Smooth muscle cell (in vitro differentiated cells): ENCODE measurements at regions not wholly inside any gene's neighbourhood (a gene's known extent, or its start where the extent isn't known, plus 50 kb on each side); places are given as distances from the start of the nearest gene placed in this dataset.

Experiments used
- DNase-seq: peaks from one replicate; lab custom pipeline; 2025; ENCODE audit not compliant: unreplicated experiment; lab: John Stamatoyannopoulos, UW
- H2AFZ ChIP-seq: fragments of 200-600 bp; sonication (generic); 2 replicates; pipeline ENCODE4 v1.6.0; 2016; ENCODE audit warnings: antibody characterized with exemption, low read depth, mild to moderate bottlenecking
- H3F3A ChIP-seq: fragments of 200-600 bp; sonication (generic); 2 replicates; pipeline ENCODE4 v1.6.0; 2017; ENCODE audit warnings: antibody characterized with exemption, low read depth
- H3K27ac ChIP-seq: fragments of 200-600 bp; sonication (generic); 2 replicates; pipeline ENCODE4 v1.5.1; 2016; ENCODE audit warnings: low read depth, mild to moderate bottlenecking
- H3K27me3 ChIP-seq: fragments of 200-600 bp; sonication (generic); 2 replicates; pipeline ENCODE4 v1.6.1; 2016; ENCODE audit warnings: low read depth, mild to moderate bottlenecking
- H3K36me3 ChIP-seq: fragments of 200-600 bp; sonication (generic); 2 replicates; pipeline ENCODE4 v1.5.1; 2016; ENCODE audit warnings: low read depth
- H3K4me1 ChIP-seq: fragments of 200-600 bp; sonication (generic); 2 replicates; pipeline ENCODE4 v1.5.1; 2016; ENCODE audit warnings: low read depth
- H3K4me2 ChIP-seq: fragments of 200-600 bp; sonication (generic); 2 replicates; pipeline ENCODE4 v1.6.0; 2016; ENCODE audit warnings: mild to moderate bottlenecking
- H3K4me3 ChIP-seq: fragments of 200-600 bp; sonication (generic); 2 replicates; pipeline ENCODE4 v1.5.1; 2016; ENCODE audit warnings: mild to moderate bottlenecking
- H3K79me2 ChIP-seq: fragments of 200-600 bp; sonication (generic); 2 replicates; pipeline ENCODE4 v1.6.0; 2016; ENCODE audit warnings: low read depth, mild to moderate bottlenecking
- H3K9ac ChIP-seq: fragments of 200-600 bp; sonication (generic); 2 replicates; pipeline ENCODE4 v1.6.0; 2016; ENCODE audit warnings: low read depth
- H3K9me3 ChIP-seq: fragments of 200-600 bp; sonication (generic); replicated peaks from 2 replicates; pipeline ENCODE4 v1.5.1; 2016; ENCODE audit warnings: low read depth
- H4K20me1 ChIP-seq: fragments of 200-600 bp; sonication (generic); 2 replicates; pipeline ENCODE4 v1.6.0; 2016; ENCODE audit warnings: low read depth
- WGBS: methylation state at CpG from one replicate; pipeline ENCODE4 v1.1.7; 2016; ENCODE audit warnings: low lambda C conversion rate; 5-methylcytosine and 5-hydroxymethylcytosine counted together
- TF ChIP-seq, protein P1 (sequence below): fragments of 200-600 bp; sonication (generic); IDR thresholded peaks from 2 replicates; pipeline ENCODE4 v1.5.1; 2017; ENCODE audit warnings: borderline replicate concordance, mild to moderate bottlenecking, antibody characterized with exemption; ENCODE audit not compliant: insufficient read depth, poor library complexity, severe bottlenecking

DNA sequence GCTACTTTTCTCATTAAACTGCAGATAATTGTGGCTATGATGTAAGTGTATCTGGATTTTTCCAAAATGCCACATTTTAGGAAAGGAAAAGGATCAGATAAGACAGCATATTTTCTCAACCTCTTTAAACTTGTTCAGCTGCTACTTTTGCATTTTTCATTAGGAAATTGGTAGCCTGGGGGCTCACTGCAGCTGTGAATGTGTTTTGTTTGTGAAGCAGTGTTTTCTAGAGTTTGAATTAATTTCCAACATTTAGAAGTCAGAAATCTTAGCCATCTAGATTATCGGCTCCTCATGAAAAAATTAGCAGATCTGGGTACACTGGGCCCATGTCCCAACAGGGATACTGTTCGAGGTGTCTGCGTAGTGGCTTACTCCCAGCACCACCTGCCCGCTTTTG lies 56.3 kb upstream of the ZDBF2 start:
- no peak overlapping the region for H3K27ac ChIP-seq
- H3F3A ChIP-seq = no peaks in the 10 kb centered on the region
- no peaks in the 10 kb centered on the region for H3K79me2 ChIP-seq
- no peaks in the 10 kb centered on the region for H3K36me3 ChIP-seq
- H3K27me3 ChIP-seq = no peaks in the 10 kb centered on the region
- peak overlapping the region; percentile 9 for H3K4me2 ChIP-seq
- 87% methylated on average over 4 of the region's 4 CpGs for WGBS
- H2AFZ ChIP-seq = no peak overlapping the region
- H3K9ac ChIP-seq = no peak overlapping the region
- no peaks in the 10 kb centered on the region for H4K20me1 ChIP-seq
- H3K4me1 ChIP-seq = peaks cover 34% of the 10 kb centered on the region
- TF ChIP-seq, protein P1, sequence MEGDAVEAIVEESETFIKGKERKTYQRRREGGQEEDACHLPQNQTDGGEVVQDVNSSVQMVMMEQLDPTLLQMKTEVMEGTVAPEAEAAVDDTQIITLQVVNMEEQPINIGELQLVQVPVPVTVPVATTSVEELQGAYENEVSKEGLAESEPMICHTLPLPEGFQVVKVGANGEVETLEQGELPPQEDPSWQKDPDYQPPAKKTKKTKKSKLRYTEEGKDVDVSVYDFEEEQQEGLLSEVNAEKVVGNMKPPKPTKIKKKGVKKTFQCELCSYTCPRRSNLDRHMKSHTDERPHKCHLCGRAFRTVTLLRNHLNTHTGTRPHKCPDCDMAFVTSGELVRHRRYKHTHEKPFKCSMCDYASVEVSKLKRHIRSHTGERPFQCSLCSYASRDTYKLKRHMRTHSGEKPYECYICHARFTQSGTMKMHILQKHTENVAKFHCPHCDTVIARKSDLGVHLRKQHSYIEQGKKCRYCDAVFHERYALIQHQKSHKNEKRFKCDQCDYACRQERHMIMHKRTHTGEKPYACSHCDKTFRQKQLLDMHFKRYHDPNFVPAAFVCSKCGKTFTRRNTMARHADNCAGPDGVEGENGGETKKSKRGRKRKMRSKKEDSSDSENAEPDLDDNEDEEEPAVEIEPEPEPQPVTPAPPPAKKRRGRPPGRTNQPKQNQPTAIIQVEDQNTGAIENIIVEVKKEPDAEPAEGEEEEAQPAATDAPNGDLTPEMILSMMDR = no peak
- H3K9me3 ChIP-seq = no peaks in the 10 kb centered on the region
- DNase-seq = no peak
- H3K4me3 ChIP-seq = no peak overlapping the region

DNA sequence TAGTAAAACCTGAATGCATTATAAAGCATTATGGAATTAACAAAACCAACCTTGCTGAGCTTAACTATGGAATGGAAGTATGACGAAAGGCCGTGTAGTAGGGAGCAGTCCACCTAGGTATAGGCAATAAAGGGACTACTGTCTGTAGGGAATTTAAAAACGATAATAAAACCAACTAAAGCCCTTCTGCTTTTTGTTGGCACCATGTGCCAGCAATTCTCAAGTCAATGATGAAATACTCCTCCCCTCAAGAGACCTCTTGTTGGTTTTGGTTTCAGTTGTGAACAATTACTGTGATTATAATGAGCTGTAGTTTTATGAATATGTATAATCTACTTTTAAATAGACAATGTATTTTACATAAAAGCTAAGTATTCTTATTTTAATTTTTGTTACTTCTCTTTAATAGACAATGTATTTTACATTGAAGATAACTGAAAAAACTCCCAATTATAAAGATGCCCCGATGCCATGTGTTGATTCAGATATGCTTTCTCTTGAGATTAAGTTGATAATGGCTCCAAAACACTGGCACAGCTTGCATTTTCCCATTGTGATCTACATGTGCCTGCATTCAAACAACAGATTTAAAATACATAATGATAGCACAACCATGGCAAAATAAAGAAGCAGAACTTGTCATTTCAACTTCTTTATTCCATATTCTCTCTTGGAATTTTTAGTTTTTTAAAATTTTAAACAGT lies 55.5 kb upstream of the ZDBF2 start:
- H3K36me3 ChIP-seq = no peaks in the 10 kb centered on the region
- no peaks in the 10 kb centered on the region for H3K79me2 ChIP-seq
- no peaks in the 10 kb centered on the region for H4K20me1 ChIP-seq
- no peaks in the 10 kb centered on the region for H3K27me3 ChIP-seq
- H3K4me2 ChIP-seq = no peak overlapping the region
- H3K4me1 ChIP-seq = peaks cover 29% of the 10 kb centered on the region
- 84% methylated on average over 4 of the region's 4 CpGs for WGBS
- no peaks in the 10 kb centered on the region for H3F3A ChIP-seq
- no peak overlapping the region for H3K4me3 ChIP-seq
- H3K9me3 ChIP-seq = no peaks in the 10 kb centered on the region
- TF ChIP-seq, protein P1 = no peak
- no peak overlapping the region for H2AFZ ChIP-seq
- H3K27ac ChIP-seq = no peak overlapping the region
- DNase-seq = no peak
- no peak overlapping the region for H3K9ac ChIP-seq

DNA sequence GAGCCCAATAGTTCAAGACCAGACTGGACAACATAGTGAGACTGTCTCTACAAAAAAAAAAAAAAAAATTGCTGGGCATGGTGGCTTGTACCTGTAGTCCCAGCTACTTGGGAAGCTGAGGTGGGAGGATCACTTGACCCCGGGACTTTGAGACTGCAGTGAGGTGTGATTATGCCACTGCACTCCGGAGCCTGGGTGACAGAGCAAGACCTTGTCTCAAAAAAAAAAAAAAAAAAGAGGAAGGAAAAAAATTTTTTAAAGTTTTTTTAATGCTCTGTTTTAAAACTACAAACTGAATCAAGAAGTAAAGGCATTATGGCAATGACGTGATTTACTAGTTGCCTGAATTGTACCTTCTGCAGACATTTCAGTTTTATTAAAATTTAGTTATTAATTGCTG lies 54.5 kb upstream of the ZDBF2 start:
- H3K79me2 ChIP-seq = no peaks in the 10 kb centered on the region
- no peak overlapping the region for H3K4me2 ChIP-seq
- TF ChIP-seq, protein P1 = no peak
- H3K27ac ChIP-seq = no peak overlapping the region
- H3F3A ChIP-seq = no peaks in the 10 kb centered on the region
- no peaks in the 10 kb centered on the region for H3K27me3 ChIP-seq
- WGBS = 78% methylated on average over 3 of the region's 3 CpGs
- no peak for DNase-seq
- no peak overlapping the region for H3K4me3 ChIP-seq
- H3K36me3 ChIP-seq = no peaks in the 10 kb centered on the region
- no peak overlapping the region for H2AFZ ChIP-seq
- H3K4me1 ChIP-seq = peaks cover 29% of the 10 kb centered on the region
- no peak overlapping the region for H3K9ac ChIP-seq
- H3K9me3 ChIP-seq = no peaks in the 10 kb centered on the region
- no peaks in the 10 kb centered on the region for H4K20me1 ChIP-seq

DNA sequence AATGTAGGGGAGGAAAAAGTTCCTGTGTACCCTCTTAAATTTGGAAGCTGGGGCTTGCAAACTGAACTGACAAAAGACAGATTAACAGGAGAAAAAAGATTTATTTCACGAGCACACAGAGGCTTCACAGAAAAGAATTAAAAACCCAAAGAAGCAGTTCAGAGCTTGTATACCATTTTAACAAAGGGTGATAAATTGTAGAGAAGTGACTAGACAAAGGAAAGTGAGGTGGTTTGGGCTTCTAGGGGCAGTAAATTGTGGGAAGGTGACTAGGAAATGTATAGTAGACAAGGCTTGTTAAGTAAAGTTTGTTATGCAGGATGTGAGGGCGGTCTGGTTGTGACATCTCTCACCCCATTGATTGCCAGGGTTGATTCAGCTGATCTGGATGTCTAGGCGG lies 53.5 kb upstream of the ZDBF2 start:
- Histone ChIP-seq H3K27ac (no peak overlapping the region), H3K4me3 (no peak overlapping the region), H3K9me3 (no peaks in the 10 kb centered on the region), H3K4me1 (peaks cover 36% of the 10 kb centered on the region), H3K27me3 (no peaks in the 10 kb centered on the region), H4K20me1 (no peaks in the 10 kb centered on the region), H2AFZ (no peak overlapping the region), H3K9ac (no peak overlapping the region), H3K79me2 (no peaks in the 10 kb centered on the region), H3K4me2 (no peak overlapping the region), H3F3A (no peaks in the 10 kb centered on the region), H3K36me3 (no peaks in the 10 kb centered on the region)
- TF ChIP-seq, protein P1 = no peak
- no peak for DNase-seq
- WGBS = 85% methylated on average over 3 of the region's 3 CpGs
